Stimulated activated CD8-positive, alpha-beta memory T cell treated with anti-CD3 and anti-CD28 coated beads, Interleukin-12 subunit alpha, Interleukin-12 subunit beta, amount 100 ng/mL, for 4 hours (primary cell): ENCODE measurements at regions not wholly inside any gene's neighbourhood (a gene's known extent, or its start where the extent isn't known, plus 50 kb on each side); places are given as distances from the start of the nearest gene placed in this dataset.
"Not testable (repeated sequence)": the region's sequence is repeated elsewhere in the genome, so short reads cannot be mapped to it uniquely, and the experiment has no call there.

Experiments
- DNase-seq: peaks from one replicate; pipeline ENCODE4 v3.0.0-alpha.2; 2020; ENCODE audit warnings: low read depth

- DNase-seq: not testable (repeated sequence)
Measured at GRCh38 chr3:110001905-110002304, 664.6 kb upstream of the DPPA4 start.

DNA sequence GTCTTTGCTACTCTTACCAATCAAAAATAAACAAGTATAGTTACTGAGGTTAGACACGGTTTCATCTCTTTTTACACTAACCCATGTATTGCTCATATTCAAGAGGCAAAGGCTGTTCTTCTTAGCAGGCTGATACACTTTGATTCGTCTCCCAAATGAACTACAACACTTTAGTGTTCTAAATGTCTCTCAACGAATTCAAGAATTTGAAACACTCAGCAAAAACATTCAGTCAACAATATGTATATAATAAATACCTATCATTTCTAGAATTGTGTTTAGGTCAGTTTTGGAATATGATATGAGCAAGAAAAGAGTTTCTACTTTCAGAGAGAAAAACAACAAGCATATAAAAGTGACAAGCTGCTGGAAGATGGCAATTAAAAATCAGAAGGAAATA is 669.6 kb upstream of the DPPA4 start:
- DNase-seq: no peak

- DNase-seq: no peak
Measured at GRCh38 chr3:110015231-110015963, 678.1 kb upstream of the DPPA4 start.

DNA sequence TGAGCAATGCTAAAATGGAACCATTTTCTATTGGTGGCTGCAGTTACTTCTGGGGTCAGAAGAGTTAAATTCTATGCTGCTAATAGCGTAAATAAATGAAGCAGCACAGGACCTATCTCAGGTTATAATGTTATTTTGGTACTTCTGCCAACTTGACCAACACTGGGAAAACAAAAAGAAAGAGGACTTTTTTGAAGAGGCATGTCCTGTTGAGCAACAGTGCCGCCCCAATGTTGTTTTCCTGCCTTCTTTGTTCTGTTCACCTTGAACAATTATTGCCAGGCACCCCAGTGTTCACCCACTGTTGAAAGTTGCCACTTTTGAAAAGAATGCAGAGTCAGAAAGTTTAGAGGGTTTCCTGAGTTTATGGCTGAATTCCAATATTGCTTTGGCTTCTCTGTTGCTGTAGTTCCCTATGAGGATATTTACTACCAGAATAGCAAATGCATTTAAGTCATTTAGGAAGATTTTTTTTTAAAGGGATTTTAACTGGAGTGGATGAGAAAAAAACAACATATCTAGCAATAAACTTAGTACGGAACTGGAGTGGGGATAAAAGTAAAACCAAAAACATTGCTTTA is 679.0 kb upstream of the DPPA4 start:
- no peak for DNase-seq

GRCh38 chr3:110017304-110017703 is 680.0 kb upstream of the DPPA4 start:
- DNase-seq: no peak

DNA sequence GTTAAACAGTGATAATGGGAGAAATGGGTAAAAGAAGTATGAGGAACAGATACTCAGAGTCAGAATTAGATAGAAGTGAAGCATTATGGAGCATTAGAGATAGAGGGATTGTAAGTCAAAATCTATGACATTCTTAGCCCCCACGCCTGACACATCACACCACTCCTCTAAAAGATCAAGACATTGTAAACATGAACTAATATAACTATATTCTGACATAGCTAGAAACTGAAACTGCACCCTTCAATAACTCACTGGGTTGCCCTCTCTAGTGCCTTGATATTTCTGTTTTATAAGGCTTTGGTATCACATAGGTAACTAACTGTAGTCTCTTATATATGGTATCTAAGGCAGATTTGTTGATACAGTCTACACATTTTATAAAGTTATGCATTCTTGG is 684.3 kb upstream of the DPPA4 start:
- no peak for DNase-seq

GRCh38 chr3:110023022-110023421 is 685.7 kb upstream of the DPPA4 start:
- not testable (repeated sequence) for DNase-seq

DNA sequence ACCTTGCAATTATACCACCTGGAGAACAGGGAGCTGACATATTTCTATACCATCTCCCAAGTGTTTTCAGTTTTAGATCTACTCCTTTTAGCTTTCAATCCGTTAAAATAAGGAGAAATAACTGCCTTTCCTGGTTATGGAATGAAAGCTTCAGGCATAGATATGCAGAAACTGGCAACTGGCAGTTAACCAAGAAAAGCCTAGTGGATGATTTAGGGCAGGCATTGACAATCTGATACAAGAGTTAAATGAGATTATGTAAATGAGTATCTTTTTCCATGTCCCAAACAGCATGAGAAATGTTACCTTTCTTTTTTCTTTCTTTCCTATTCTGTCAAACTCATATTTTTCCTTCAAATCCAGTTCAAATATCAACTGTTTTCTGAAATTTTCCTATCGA is 689.1 kb upstream of the DPPA4 start:
- no peak for DNase-seq

GRCh38 chr3:110027446-110028080 is 690.2 kb upstream of the DPPA4 start:
- no peak for DNase-seq

DNA sequence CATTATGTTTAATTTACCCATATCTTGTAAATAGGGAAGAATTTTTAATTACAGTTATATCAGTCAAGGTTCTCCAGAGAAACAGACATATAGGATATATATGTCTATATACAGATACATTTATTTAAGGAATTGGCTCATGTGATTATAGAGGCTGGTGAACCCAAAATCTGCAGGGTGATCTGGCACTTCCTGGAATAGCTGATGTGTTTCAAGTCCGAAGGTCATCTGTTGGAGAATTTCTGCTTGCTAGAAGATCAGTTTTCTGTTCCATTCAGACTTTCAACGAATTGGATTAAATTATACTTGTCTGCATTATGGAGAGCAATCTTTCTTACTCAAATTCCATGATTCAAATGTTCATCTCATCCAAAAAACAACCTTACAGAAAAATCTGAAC is 694.6 kb upstream of the DPPA4 start:
- DNase-seq: no peak

GRCh38 chr3:110059431-110059830 is 722.1 kb upstream of the DPPA4 start:
- DNase-seq: no peak

DNA sequence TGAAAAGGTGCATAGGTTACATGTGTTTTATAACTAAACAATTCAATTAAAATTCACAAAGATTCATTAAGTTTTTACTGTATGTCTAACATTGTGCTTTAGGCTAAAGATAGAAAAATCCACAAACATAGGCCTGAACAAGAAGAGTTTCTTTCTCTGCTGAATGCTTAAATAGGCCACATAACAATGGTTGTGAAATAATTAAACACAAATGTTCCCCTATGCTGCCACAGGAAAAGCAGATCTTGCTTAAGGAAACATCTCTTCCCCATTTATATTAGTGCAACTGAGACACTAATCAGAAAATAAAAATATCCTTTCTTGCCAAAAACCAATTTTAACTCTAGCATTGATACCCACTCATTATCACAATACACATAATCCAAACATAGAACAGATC is 725.4 kb upstream of the DPPA4 start:
- no peak for DNase-seq

- no peak for DNase-seq
Measured at GRCh38 chr3:110063178-110063577, 725.8 kb upstream of the DPPA4 start.

DNA sequence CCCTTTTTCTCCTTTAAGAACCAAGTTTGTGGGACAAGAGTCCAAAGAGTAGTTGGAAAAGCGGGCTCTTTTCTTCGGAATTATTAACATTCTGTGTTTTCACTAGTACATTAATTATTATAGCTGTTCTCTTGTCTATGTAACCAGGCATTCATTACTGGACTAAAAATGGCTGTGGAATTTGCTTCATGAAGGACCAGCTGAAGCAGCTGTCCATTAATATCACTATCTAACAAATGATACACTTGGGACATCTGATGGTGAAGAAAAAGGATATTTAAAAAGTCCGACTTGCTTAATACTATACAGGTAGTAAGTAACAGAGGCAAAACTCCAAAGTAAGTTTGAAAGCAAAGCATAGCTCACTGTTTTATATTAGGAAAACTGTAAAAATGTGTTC is 728.9 kb upstream of the DPPA4 start:
- DNase-seq: no peak

GRCh38 chr3:110067527-110067926 is 730.2 kb upstream of the DPPA4 start:
- no peak for DNase-seq

GRCh38 chr3:110069761-110070160 is 732.4 kb upstream of the DPPA4 start:
- DNase-seq: no peak

GRCh38 chr3:110070161-110070916 is 733.0 kb upstream of the DPPA4 start:
- no peak for DNase-seq

GRCh38 chr3:110074095-110074494 is 736.7 kb upstream of the DPPA4 start:
- no peak for DNase-seq

DNA sequence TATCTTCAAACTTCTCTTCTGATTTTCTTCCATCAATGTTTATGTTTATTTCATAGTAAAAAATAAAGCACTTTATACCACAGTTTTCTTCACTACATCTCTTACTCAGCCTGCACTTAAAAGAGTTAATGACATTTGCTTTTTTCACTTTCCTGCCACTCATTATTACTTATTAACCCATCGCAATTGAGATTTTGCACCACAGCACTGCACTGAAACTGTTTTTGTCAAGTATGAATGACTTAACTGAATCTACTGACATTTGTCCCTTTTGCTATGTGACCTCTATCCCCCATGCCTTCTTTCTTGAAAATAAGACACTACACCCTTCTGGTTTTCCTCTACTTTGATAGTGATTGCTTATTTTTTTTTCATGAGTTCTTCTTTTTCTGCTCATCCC is 739.7 kb upstream of the DPPA4 start:
- DNase-seq: no peak

- DNase-seq: no peak
Measured at GRCh38 chr3:110093411-110093810, 756.1 kb upstream of the DPPA4 start.

- DNase-seq: no peak
Measured at GRCh38 chr3:110093812-110094401, 756.6 kb upstream of the DPPA4 start.

- DNase-seq: no peak
Measured at GRCh38 chr3:110099711-110100110, 762.4 kb upstream of the DPPA4 start.
